ENCODE measurements at regions not wholly inside any gene's neighbourhood (a gene's known extent, or its start where the extent isn't known, plus 50 kb on each side); places are given as distances from the start of the nearest gene placed in this dataset.

- intact Hi-C loops (cut with micrococcal nuclease), result no loop called here
- DNase-seq, result peak; percentile 19
- Mint-ChIP-seq H3K4me3 (no peak overlapping the region), H3K4me1 (no peaks in the 10 kb centered on the region), H3K36me3 (ENCODE audit: low read depth) (no peaks in the 10 kb centered on the region), H3K27ac (no peak overlapping the region), H3K27me3 (no peaks in the 10 kb centered on the region), H3K9me3 (no peaks in the 10 kb centered on the region)
Measured at GRCh38 chr18:32621034-32621433, 150.4 kb upstream of the GAREM1 start.

- H3K27ac Mint-ChIP-seq, result no peak overlapping the region
- intact Hi-C loops (cut with micrococcal nuclease), result no loop called here
- no peak overlapping the region for H3K4me3 Mint-ChIP-seq
- DNase-seq, result no peak
- no peaks in the 10 kb centered on the region for H3K27me3 Mint-ChIP-seq
- H3K4me1 Mint-ChIP-seq, result no peaks in the 10 kb centered on the region
- H3K36me3 Mint-ChIP-seq (ENCODE audit: low read depth), result no peaks in the 10 kb centered on the region
- H3K9me3 Mint-ChIP-seq, result no peaks in the 10 kb centered on the region
Measured at GRCh38 chr18:32618546-32618945, 147.9 kb upstream of the GAREM1 start.

- Mint-ChIP-seq H3K36me3 (ENCODE audit: low read depth) (no peaks in the 10 kb centered on the region), H3K27ac (no peak overlapping the region), H3K9me3 (no peaks in the 10 kb centered on the region), H3K27me3 (no peaks in the 10 kb centered on the region), H3K4me3 (no peak overlapping the region), H3K4me1 (no peaks in the 10 kb centered on the region)
- intact Hi-C loops (cut with micrococcal nuclease), result no loop called here
- DNase-seq, result no peak
Measured at GRCh38 chr18:32613821-32614220, 143.1 kb upstream of the GAREM1 start.

- no peaks in the 10 kb centered on the region for H3K27me3 Mint-ChIP-seq
- intact Hi-C loops (cut with micrococcal nuclease), result no loop called here
- H3K9me3 Mint-ChIP-seq, result no peaks in the 10 kb centered on the region
- H3K27ac Mint-ChIP-seq, result no peak overlapping the region
- DNase-seq, result no peak
- no peak overlapping the region for H3K4me3 Mint-ChIP-seq
- no peaks in the 10 kb centered on the region for H3K4me1 Mint-ChIP-seq
- H3K36me3 Mint-ChIP-seq (ENCODE audit: low read depth), result no peaks in the 10 kb centered on the region
Measured at GRCh38 chr18:32612651-32613050, 142.0 kb upstream of the GAREM1 start.

DNA sequence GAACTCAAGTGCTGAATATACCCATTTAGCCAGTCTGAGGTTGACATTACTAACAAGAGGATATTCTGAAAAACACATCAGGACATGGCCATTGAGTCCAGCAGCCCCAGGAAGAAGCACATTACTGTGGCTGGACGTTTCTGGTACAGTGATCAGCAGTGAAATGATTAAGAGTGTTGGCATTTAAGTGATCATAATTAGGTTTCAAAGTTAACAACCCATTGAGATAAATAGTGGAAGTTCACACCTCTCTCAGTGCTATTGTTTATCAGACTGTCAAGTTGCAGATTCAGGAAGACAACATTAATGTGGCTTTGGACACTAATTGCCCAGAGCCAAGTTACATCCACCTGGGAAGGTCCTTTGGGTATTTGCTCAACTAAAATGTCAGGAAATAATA, 139.5 kb upstream of the GAREM1 start:
- Mint-ChIP-seq H3K4me3 (no peak overlapping the region), H3K36me3 (ENCODE audit: low read depth) (no peaks in the 10 kb centered on the region), H3K27ac (no peak overlapping the region), H3K4me1 (no peaks in the 10 kb centered on the region), H3K9me3 (no peaks in the 10 kb centered on the region), H3K27me3 (no peaks in the 10 kb centered on the region)
- DNase-seq, result no peak
- intact Hi-C loops (cut with micrococcal nuclease), result no loop called here

- no peaks in the 10 kb centered on the region for H3K4me1 Mint-ChIP-seq
- no peaks in the 10 kb centered on the region for H3K27me3 Mint-ChIP-seq
- H3K36me3 Mint-ChIP-seq (ENCODE audit: low read depth), result no peaks in the 10 kb centered on the region
- no peak overlapping the region for H3K27ac Mint-ChIP-seq
- intact Hi-C loops (cut with micrococcal nuclease), result no loop called here
- no peak for DNase-seq
- no peak overlapping the region for H3K4me3 Mint-ChIP-seq
- no peaks in the 10 kb centered on the region for H3K9me3 Mint-ChIP-seq
Measured at GRCh38 chr18:32607816-32608215, 137.1 kb upstream of the GAREM1 start.

GRCh38 chr18:32598144-32598543, 127.5 kb upstream of the GAREM1 start:
- Mint-ChIP-seq H3K36me3 (ENCODE audit: low read depth) (no peaks in the 10 kb centered on the region), H3K9me3 (no peaks in the 10 kb centered on the region), H3K27me3 (no peaks in the 10 kb centered on the region), H3K4me1 (no peaks in the 10 kb centered on the region), H3K4me3 (no peak overlapping the region), H3K27ac (no peak overlapping the region)
- intact Hi-C loops (cut with micrococcal nuclease), result no loop called here
- no peak for DNase-seq

- no peak for DNase-seq
- Mint-ChIP-seq H3K9me3 (no peaks in the 10 kb centered on the region), H3K36me3 (ENCODE audit: low read depth) (no peaks in the 10 kb centered on the region), H3K4me1 (no peaks in the 10 kb centered on the region), H3K27ac (no peak overlapping the region), H3K4me3 (no peak overlapping the region), H3K27me3 (no peaks in the 10 kb centered on the region)
- intact Hi-C loops (cut with micrococcal nuclease), result no loop called here
Measured at GRCh38 chr18:32596501-32596900, 125.8 kb upstream of the GAREM1 start.

DNA sequence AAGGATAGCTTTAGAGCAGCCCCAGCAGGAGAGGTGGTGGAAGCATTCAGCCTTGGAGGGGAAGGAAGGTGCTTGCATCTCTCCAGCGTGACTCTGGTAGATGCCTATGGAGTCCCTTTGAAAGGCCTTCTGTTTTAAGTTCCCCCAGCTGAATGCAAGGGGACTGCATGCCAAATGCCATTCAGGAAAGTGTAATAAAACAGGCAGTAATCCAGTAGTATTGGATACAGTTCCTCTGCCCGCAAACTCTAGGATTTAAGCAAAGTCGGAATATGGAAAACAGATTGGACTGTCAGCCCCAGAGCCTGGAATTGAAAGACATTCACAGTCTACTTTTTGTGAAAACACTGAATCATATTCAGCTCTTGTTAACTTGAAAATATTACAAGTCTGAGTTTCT, 125.2 kb upstream of the GAREM1 start:
- no peaks in the 10 kb centered on the region for H3K9me3 Mint-ChIP-seq
- no peaks in the 10 kb centered on the region for H3K4me1 Mint-ChIP-seq
- H3K4me3 Mint-ChIP-seq, result no peak overlapping the region
- H3K27me3 Mint-ChIP-seq, result no peaks in the 10 kb centered on the region
- H3K27ac Mint-ChIP-seq, result no peak overlapping the region
- no peak for DNase-seq
- no peaks in the 10 kb centered on the region for H3K36me3 Mint-ChIP-seq (ENCODE audit: low read depth)
- intact Hi-C loops (cut with micrococcal nuclease), result no loop called here

DNA sequence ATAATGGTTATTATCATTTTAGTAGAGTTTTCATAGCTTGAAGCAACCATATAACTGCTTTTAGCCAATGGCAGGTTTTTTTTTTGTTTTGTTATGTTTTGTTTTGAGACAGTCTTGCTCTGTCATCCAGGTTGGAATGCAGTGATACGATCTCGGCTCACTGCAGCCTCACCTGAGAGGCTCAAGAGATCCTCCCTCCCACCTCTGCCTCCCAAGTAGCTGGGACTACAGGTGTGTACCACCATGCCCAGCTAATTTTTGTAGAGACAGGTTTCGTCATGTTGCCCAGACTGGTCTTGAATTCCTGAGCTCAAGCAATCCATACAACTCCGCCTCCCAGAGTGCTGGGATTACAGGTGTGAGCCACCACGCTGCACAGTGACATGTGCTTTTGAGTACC, 117.5 kb upstream of the GAREM1 start:
- intact Hi-C loops (cut with micrococcal nuclease), result no loop called here
- H3K4me3 Mint-ChIP-seq, result no peak overlapping the region
- DNase-seq, result no peak
- H3K27ac Mint-ChIP-seq, result no peak overlapping the region
- H3K27me3 Mint-ChIP-seq, result no peaks in the 10 kb centered on the region
- H3K36me3 Mint-ChIP-seq (ENCODE audit: low read depth), result no peaks in the 10 kb centered on the region
- no peaks in the 10 kb centered on the region for H3K9me3 Mint-ChIP-seq
- H3K4me1 Mint-ChIP-seq, result no peaks in the 10 kb centered on the region

- no peak overlapping the region for H3K27ac Mint-ChIP-seq
- intact Hi-C loops (cut with micrococcal nuclease), result no loop called here
- no peaks in the 10 kb centered on the region for H3K36me3 Mint-ChIP-seq (ENCODE audit: low read depth)
- no peak overlapping the region for H3K4me3 Mint-ChIP-seq
- no peak for DNase-seq
- no peaks in the 10 kb centered on the region for H3K27me3 Mint-ChIP-seq
- H3K9me3 Mint-ChIP-seq, result no peaks in the 10 kb centered on the region
- no peaks in the 10 kb centered on the region for H3K4me1 Mint-ChIP-seq
Measured at GRCh38 chr18:32583431-32583830, 112.7 kb upstream of the GAREM1 start.

DNA sequence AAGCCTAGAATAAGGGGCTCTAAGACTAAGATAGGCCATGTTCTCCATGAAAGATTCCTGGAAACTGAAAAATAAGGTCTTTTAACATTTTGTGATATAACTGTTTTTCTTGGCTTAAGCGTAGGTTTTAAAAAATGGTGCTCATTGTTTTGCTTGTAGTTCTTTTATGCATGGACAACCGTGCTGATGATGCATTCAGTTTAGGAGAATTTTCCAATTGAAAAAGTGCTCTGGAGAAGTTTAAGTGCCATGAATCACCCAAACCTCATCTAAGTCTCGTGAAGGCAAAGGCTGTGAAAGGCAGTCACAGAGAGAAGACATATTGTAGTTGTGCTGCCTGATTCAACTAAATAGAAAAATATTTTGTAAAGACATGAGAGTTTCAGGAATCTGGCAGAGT, 111.8 kb upstream of the GAREM1 start:
- Mint-ChIP-seq H3K9me3 (no peaks in the 10 kb centered on the region), H3K36me3 (ENCODE audit: low read depth) (no peaks in the 10 kb centered on the region), H3K4me1 (no peaks in the 10 kb centered on the region), H3K27ac (no peak overlapping the region), H3K4me3 (no peak overlapping the region), H3K27me3 (no peaks in the 10 kb centered on the region)
- intact Hi-C loops (cut with micrococcal nuclease), result no loop called here
- DNase-seq, result no peak

GRCh38 chr18:32577561-32577960, 106.9 kb upstream of the GAREM1 start:
- DNase-seq, result no peak
- no peak overlapping the region for H3K4me3 Mint-ChIP-seq
- intact Hi-C loops (cut with micrococcal nuclease), result no loop called here
- no peaks in the 10 kb centered on the region for H3K9me3 Mint-ChIP-seq
- H3K27ac Mint-ChIP-seq, result no peak overlapping the region
- H3K4me1 Mint-ChIP-seq, result no peaks in the 10 kb centered on the region
- peaks cover 2% of the 10 kb centered on the region for H3K27me3 Mint-ChIP-seq
- no peaks in the 10 kb centered on the region for H3K36me3 Mint-ChIP-seq (ENCODE audit: low read depth)

DNA sequence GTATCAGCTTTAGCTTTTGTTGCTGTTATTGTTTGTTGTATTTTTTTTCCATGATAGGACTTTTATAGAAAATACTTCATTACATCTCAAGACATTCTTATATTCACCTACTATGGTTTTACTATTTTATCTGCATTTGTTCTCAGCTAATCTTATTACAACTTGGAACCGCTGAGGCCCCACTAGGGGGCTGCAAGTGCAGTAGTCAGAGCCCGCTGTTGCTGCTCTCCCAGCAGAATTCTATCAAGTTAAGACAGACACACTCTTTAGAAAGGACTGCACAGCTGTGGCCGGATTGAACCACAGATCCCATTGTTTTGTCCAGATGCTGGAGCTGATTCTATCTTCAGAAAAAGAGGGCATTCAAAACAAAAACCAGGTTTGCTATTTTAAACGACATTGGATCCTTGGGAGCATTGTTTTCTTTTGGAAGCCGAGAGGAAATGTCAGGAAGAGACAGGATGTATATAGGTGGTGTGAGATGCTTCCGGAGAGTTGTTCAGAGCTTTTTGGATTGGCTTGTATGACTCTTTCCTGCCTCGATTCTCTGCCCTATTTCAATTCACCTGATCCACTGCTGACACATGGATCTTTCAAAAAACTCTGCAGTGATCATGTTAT, 105.7 kb upstream of the GAREM1 start:
- Mint-ChIP-seq H3K4me1 (no peaks in the 10 kb centered on the region), H3K9me3 (no peaks in the 10 kb centered on the region), H3K4me3 (no peak overlapping the region), H3K36me3 (ENCODE audit: low read depth) (no peaks in the 10 kb centered on the region), H3K27ac (no peak overlapping the region), H3K27me3 (peaks cover 2% of the 10 kb centered on the region)
- intact Hi-C loops (cut with micrococcal nuclease), result no loop called here
- no peak for DNase-seq

- no peak for DNase-seq
- intact Hi-C loops (cut with micrococcal nuclease), result no loop called here
- Mint-ChIP-seq H3K4me1 (no peaks in the 10 kb centered on the region), H3K9me3 (no peaks in the 10 kb centered on the region), H3K27me3 (no peaks in the 10 kb centered on the region), H3K36me3 (ENCODE audit: low read depth) (no peaks in the 10 kb centered on the region), H3K27ac (no peak overlapping the region), H3K4me3 (no peak overlapping the region)
Measured at GRCh38 chr18:32566960-32567359, 96.3 kb upstream of the GAREM1 start.
